ENCODE measurements at regions not wholly inside any gene's neighbourhood (a gene's known extent, or its start where the extent isn't known, plus 50 kb on each side); places are given as distances from the start of the nearest gene placed in this dataset.

- no peak for TF ChIP-seq POLR2AphosphoS5 (IDR thresholded peaks at IDR 0.05; ENCODE audit: low read depth, low read length)
- no peak for TF ChIP-seq REST (IDR thresholded peaks at IDR 0.05; ENCODE audit: insufficient read depth in 1 of 2, low read depth in 2 of 2, low read length in 2 of 2)
These were observed 321.5 kb upstream of the CTNNB1 start for GRCh38 chr3:40877631-40878463.

Measured in PFSK-1 (cell line).